Left colon (tissue), 2 donors: ENCODE measurements at regions not wholly inside any gene's neighbourhood (a gene's known extent, or its start where the extent isn't known, plus 50 kb on each side); places are given as distances from the start of the nearest gene placed in this dataset.
A peak's percentile ranks its signal among the peaks of the same experiment; 100 is the strongest.

ENCODE experiments used
- ATAC-seq: fragments of 200-7000 bp; cut with Tn5 transposase; one replicate; pipeline ENCODE4 v1.9.1; 2020; ENCODE audit warnings: mild to moderate bottlenecking, moderate library complexity
- DNase-seq, 2 donors: peaks; one replicate each; pipeline ENCODE4 v3.0.0-alpha.2; 2020
- intact Hi-C, 2 donors: fragments of 100-400 bp; cut with DNase I in 1 of 2; cut with micrococcal nuclease in 1 of 2; formaldehyde crosslinking; loops; one replicate each; pipeline versions ENCODE4 v1.11.2 to v1.14.0; 2022; cut with DNase I, micrococcal nuclease
- donor health status: DM: no; HTN: no; CAD: no.
- donor health status: DM: yes; HTN: yes; CAD: no.

GRCh38 chr7:47037607-47038006 is 544.3 kb downstream of the TNS3 start:
- intact Hi-C loops = no loop called here
- ATAC-seq (no peak), DNase-seq (no peak)

GRCh38 chr7:47036909-47037308 is 545.0 kb downstream of the TNS3 start:
- no peak for ATAC-seq
- intact Hi-C loops = no loop called here
- DNase-seq = no peak

GRCh38 chr7:47035522-47035921 is 546.4 kb downstream of the TNS3 start:
- intact Hi-C loops = no loop called here

GRCh38 chr7:47034180-47034579 is 547.7 kb downstream of the TNS3 start:
- ATAC-seq (no peak), DNase-seq (no peak)
- intact Hi-C loops = no loop called here

More at GRCh38 chr7:47035522-47035921, 546.4 kb downstream of the TNS3 start:
- DNase-seq = no peak
- ATAC-seq = no peak

GRCh38 chr7:47032536-47032908 is 549.4 kb downstream of the TNS3 start:
- intact Hi-C loops = no loop called here
- ATAC-seq = no peak
- DNase-seq = no peak

- ATAC-seq = no peak
- intact Hi-C loops = no loop called here
- DNase-seq = no peak
Observed at GRCh38 chr7:47031786-47032535, 550.0 kb downstream of the TNS3 start.

GRCh38 chr7:47028284-47028683 is 553.6 kb downstream of the TNS3 start:
- DNase-seq (no peak), ATAC-seq (no peak)
- intact Hi-C loops = no loop called here

- intact Hi-C loops = no loop called here
- DNase-seq (no peak), ATAC-seq (no peak)
Observed at GRCh38 chr7:47027695-47028240, 554.1 kb downstream of the TNS3 start.

GRCh38 chr7:47026780-47027361 is 555.0 kb downstream of the TNS3 start:
- ATAC-seq (no peak), DNase-seq (no peak)

GRCh38 chr7:47024991-47025390 is 556.9 kb downstream of the TNS3 start:
- intact Hi-C loops = no loop called here
- DNase-seq (no peak), ATAC-seq (no peak)

More at GRCh38 chr7:47026780-47027361, 555.0 kb downstream of the TNS3 start:
- intact Hi-C loops = no loop called here

GRCh38 chr7:47008461-47008860 is 573.5 kb downstream of the TNS3 start:
- DNase-seq (no peak), ATAC-seq (no peak)
- intact Hi-C loops = no loop called here

GRCh38 chr7:47007471-47007870 is 574.4 kb downstream of the TNS3 start:
- DNase-seq (no peak), ATAC-seq (no peak)
- intact Hi-C loops = no loop called here

GRCh38 chr7:47000561-47000960 is 581.4 kb downstream of the TNS3 start:
- no peak for DNase-seq
- intact Hi-C loops = no loop called here
- no peak for ATAC-seq

GRCh38 chr7:46999866-47000265 is 582.0 kb downstream of the TNS3 start:
- peak; percentile 27 for ATAC-seq
- intact Hi-C loops = no loop called here
- DNase-seq = peak in 1 of 2 donors; percentile 5

GRCh38 chr7:46996972-46997371 is 584.9 kb downstream of the TNS3 start:
- ATAC-seq = no peak
- intact Hi-C loops = no loop called here
- DNase-seq = no peak

GRCh38 chr7:46993396-46993795 is 588.5 kb downstream of the TNS3 start:
- no peak for DNase-seq
- intact Hi-C loops = no loop called here
- ATAC-seq = no peak

GRCh38 chr7:46990761-46991160 is 591.1 kb downstream of the TNS3 start:
- no peak for ATAC-seq
- no peak for DNase-seq
- intact Hi-C loops = no loop called here

- intact Hi-C loops = no loop called here
- DNase-seq (no peak), ATAC-seq (no peak)
Observed at GRCh38 chr7:46989247-46989646, 592.7 kb downstream of the TNS3 start.

GRCh38 chr7:46982928-46983327 is 599.0 kb downstream of the TNS3 start:
- intact Hi-C loops = no loop called here
- DNase-seq = no peak
- no peak for ATAC-seq

GRCh38 chr7:46979439-46979838 is 602.5 kb downstream of the TNS3 start:
- ATAC-seq = no peak
- no peak for DNase-seq
- intact Hi-C loops = no loop called here

GRCh38 chr7:46975493-46975892 is 606.4 kb downstream of the TNS3 start:
- ATAC-seq = no peak
- intact Hi-C loops = no loop called here
- no peak for DNase-seq
